Panc1 (cell line): ENCODE measurements at regions not wholly inside any gene's neighbourhood (a gene's known extent, or its start where the extent isn't known, plus 50 kb on each side); places are given as distances from the start of the nearest gene placed in this dataset.

ENCODE experiments used
- ATAC-seq: fragments of 200-7000 bp; cut with Tn5 transposase; 2 replicates; pipeline ENCODE4 v1.9.1; 2020; ENCODE audit warnings: mild to moderate bottlenecking, moderate library complexity
- BruUV-seq: library from RNA; stranded (reverse); fragments of 400-500 nt; replicated peaks from 2 replicates; lab custom pipeline; 2021; lab: Mats Ljungman, UMichigan
- CTCF ChIA-PET: fragments of 300-600 bp; sonication (Branson Sonifier 250); formaldehyde crosslinking; loops from one replicate; lab custom pipeline; 2022; ENCODE audit warnings: antibody characterized with exemption; lab: Charles Lee
- POLR2A ChIA-PET: fragments of 300-600 bp; sonication (Branson Sonifier 250); formaldehyde crosslinking; loops from one replicate; lab custom pipeline; 2022; ENCODE audit warnings: antibody characterized with exemption; lab: Charles Lee
- DNase-seq: peaks from one replicate; pipeline ENCODE4 v3.0.0-alpha.2; 2010; ENCODE audit warnings: low read depth, low spot score
- H3K27ac ChIP-seq: 2 replicates; pipeline ENCODE4 v1.5.1; 2011; ENCODE audit warnings: mild to moderate bottlenecking, low read length, inconsistent platforms
- H3K27me3 ChIP-seq: fragments of 200-500 bp; sonication (Bioruptor generic); 2 replicates; pipeline ENCODE4 v1.6.0; 2014; ENCODE audit warnings: low read length, inconsistent platforms; ENCODE audit not compliant: control insufficient read depth, insufficient read depth
- H3K36me3 ChIP-seq: fragments of 200-500 bp; sonication (Bioruptor generic); 2 replicates; pipeline ENCODE4 v1.5.1; 2014; ENCODE audit warnings: inconsistent platforms, mild to moderate bottlenecking, low read length, moderate library complexity; ENCODE audit not compliant: control insufficient read depth, insufficient read depth
- H3K4me1 ChIP-seq: 2 replicates; pipeline ENCODE4 v1.5.1; 2011; ENCODE audit warnings: inconsistent platforms, mild to moderate bottlenecking, low read length, moderate library complexity; ENCODE audit not compliant: control insufficient read depth, insufficient read depth
- H3K4me3 ChIP-seq, 2 experiments: 2 replicates each; pipeline ENCODE4 v1.5.1; 2011 to 2012; ENCODE audit warnings: low read depth in 2 of 2, low read length in 2 of 2, mild to moderate bottlenecking in 2 of 2, inconsistent platforms in 1 of 2, moderate library complexity in 1 of 2
- H3K9me3 ChIP-seq: fragments of 200-500 bp; sonication (Bioruptor generic); 2 replicates; pipeline ENCODE4 v1.5.1; 2014; ENCODE audit warnings: low read depth, mild to moderate bottlenecking, inconsistent platforms, low read length, moderate library complexity; ENCODE audit not compliant: control insufficient read depth, insufficient read depth
- CTCF ChIP-seq: fragments of 450-650 bp; IDR thresholded peaks from 2 replicates; pipeline ENCODE4 v1.5.1; 2017; ENCODE audit warnings: mild to moderate bottlenecking
- POLR2AphosphoS5 ChIP-seq: IDR thresholded peaks from 2 replicates; pipeline ENCODE4 v1.6.1; 2012; ENCODE audit warnings: mild to moderate bottlenecking, low read depth, low read length, moderate library complexity
- REST ChIP-seq, 2 experiments: IDR thresholded peaks; 2 replicates each; pipeline ENCODE4 v1.6.1; 2011 to 2012; ENCODE audit warnings: low read depth in 2 of 2, control low read depth in 1 of 2, low read length in 1 of 2, mild to moderate bottlenecking in 1 of 2, moderate library complexity in 1 of 2; ENCODE audit not compliant: insufficient read depth in 1 of 2
- SIN3A ChIP-seq: IDR thresholded peaks from 2 replicates; pipeline ENCODE4 v1.6.1; 2012; ENCODE audit warnings: low read depth, mild to moderate bottlenecking, low read length, moderate library complexity, borderline replicate concordance; ENCODE audit not compliant: insufficient read depth
- TCF7L2 ChIP-seq: IDR thresholded peaks from 2 replicates; pipeline ENCODE4 v1.6.1; 2011; ENCODE audit warnings: mild to moderate bottlenecking, low read depth, low read length, inconsistent platforms
- in situ Hi-C: cut with HindIII; loops from 2 replicates; pipeline ENCODE4 v1.10.0; 2016; ENCODE audit warnings: low sequenced_read_pairs, low pct_unique_long_range_greater_than_20kb
- intact Hi-C: fragments of 100-400 bp; cut with micrococcal nuclease; formaldehyde crosslinking; loops from one replicate; pipeline ENCODE4 v1.10.0; 2022; ENCODE audit not compliant: unreplicated experiment

GRCh38 chr16:13429416-13429815 is 490.5 kb upstream of the ERCC4 start:
- POLR2A ChIA-PET: no interaction called here

DNA sequence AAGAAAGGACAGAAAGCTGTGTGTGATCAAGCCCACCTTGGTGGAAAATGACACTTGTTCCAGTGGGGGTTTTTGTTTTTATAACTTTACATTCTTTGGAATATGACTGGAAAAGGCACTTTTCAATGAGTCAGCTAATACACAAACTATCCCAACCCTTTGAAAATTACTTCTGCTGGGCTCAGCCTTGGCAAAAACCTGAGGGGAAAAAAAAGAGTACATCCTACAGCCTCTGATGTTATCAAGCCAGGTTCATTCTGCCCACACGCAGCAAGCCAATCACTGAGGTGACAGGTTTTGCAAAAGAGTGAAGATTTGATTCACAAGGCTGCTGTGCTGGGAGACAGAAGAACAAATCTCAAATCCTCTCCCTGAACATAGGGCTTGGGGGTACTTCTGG is 484.5 kb upstream of the ERCC4 start:
- no peaks in the 10 kb centered on the region for H3K27me3 ChIP-seq
- H3K9me3 ChIP-seq: no peaks in the 10 kb centered on the region
- ChIA-PET POLR2A (no interaction called here), CTCF (no interaction called here)
- ATAC-seq: no peak
- H3K36me3 ChIP-seq: no peaks in the 10 kb centered on the region
- no peak for DNase-seq
- no peak overlapping the region for H3K4me3 ChIP-seq
- in situ Hi-C loops: no loop called here
- intact Hi-C loops: no loop called here
- no peak overlapping the region for H3K27ac ChIP-seq
- no TSS peak for BruUV-seq
- no peak for TF ChIP-seq REST (IDR thresholded peaks at IDR 0.05; ENCODE audit: insufficient read depth in 1 of 2, low read depth in 2 of 2, low read length in 1 of 2)
- TF ChIP-seq TCF7L2: no peak
- no peak for TF ChIP-seq SIN3A
- no peak for TF ChIP-seq POLR2AphosphoS5
- TF ChIP-seq CTCF: no peak
- H3K4me1 ChIP-seq: no peaks in the 10 kb centered on the region

More at GRCh38 chr16:13429416-13429815, 490.5 kb upstream of the ERCC4 start:
- CTCF ChIA-PET: interaction anchor here (0.6 kb wide), 1 partner anchor 9 kb away, joined by 3 read pairs; no protein-coding TSS in a partner anchor
- Histone ChIP-seq H3K27ac (no peak overlapping the region), H3K36me3 (no peaks in the 10 kb centered on the region), H3K9me3 (no peaks in the 10 kb centered on the region), H3K27me3 (no peaks in the 10 kb centered on the region), H3K4me1 (no peaks in the 10 kb centered on the region), H3K4me3 (no peak overlapping the region)
- no TSS peak for BruUV-seq
- TF ChIP-seq REST (IDR thresholded peaks at IDR 0.05; ENCODE audit: insufficient read depth in 1 of 2, low read depth in 2 of 2, low read length in 1 of 2) (no peak), TCF7L2 (no peak), POLR2AphosphoS5 (no peak), CTCF (no peak), SIN3A (no peak)
- no peak for ATAC-seq
- in situ Hi-C loops: no loop called here
- intact Hi-C loops: no loop called here
- DNase-seq: no peak
